ENCODE measurements at regions not wholly inside any gene's neighbourhood (a gene's known extent, or its start where the extent isn't known, plus 50 kb on each side); places are given as distances from the start of the nearest gene placed in this dataset.

- H3K4me3 ChIP-seq (replicated peaks in 1 of 2; ENCODE audit: low read depth in 2 of 2, low read length in 2 of 2) = no peak overlapping the region
- TF ChIP-seq, protein P1, sequence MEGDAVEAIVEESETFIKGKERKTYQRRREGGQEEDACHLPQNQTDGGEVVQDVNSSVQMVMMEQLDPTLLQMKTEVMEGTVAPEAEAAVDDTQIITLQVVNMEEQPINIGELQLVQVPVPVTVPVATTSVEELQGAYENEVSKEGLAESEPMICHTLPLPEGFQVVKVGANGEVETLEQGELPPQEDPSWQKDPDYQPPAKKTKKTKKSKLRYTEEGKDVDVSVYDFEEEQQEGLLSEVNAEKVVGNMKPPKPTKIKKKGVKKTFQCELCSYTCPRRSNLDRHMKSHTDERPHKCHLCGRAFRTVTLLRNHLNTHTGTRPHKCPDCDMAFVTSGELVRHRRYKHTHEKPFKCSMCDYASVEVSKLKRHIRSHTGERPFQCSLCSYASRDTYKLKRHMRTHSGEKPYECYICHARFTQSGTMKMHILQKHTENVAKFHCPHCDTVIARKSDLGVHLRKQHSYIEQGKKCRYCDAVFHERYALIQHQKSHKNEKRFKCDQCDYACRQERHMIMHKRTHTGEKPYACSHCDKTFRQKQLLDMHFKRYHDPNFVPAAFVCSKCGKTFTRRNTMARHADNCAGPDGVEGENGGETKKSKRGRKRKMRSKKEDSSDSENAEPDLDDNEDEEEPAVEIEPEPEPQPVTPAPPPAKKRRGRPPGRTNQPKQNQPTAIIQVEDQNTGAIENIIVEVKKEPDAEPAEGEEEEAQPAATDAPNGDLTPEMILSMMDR (IDR thresholded peaks at IDR 0.05; ENCODE audit: low read depth, low read length) = no peak
- DNase-seq (ENCODE audit: low read depth in 2 of 2) = no peak
Measured at GRCh38 chr17:68175905-68176304, 71.9 kb upstream of the AMZ2 start.

GRCh38 chr17:68176718-68177117, 71.1 kb upstream of the AMZ2 start:
- no peak overlapping the region for H3K4me3 ChIP-seq (replicated peaks in 1 of 2; ENCODE audit: low read depth in 2 of 2, low read length in 2 of 2)
- TF ChIP-seq, protein P1 (IDR thresholded peaks at IDR 0.05; ENCODE audit: low read depth, low read length) = no peak
- no peak for DNase-seq (ENCODE audit: low read depth in 2 of 2)

- TF ChIP-seq, protein P1 (IDR thresholded peaks at IDR 0.05; ENCODE audit: low read depth, low read length) = no peak
- no peak for DNase-seq (ENCODE audit: low read depth in 2 of 2)
- H3K4me3 ChIP-seq (replicated peaks in 1 of 2; ENCODE audit: low read depth in 2 of 2, low read length in 2 of 2) = no peak overlapping the region
Measured at GRCh38 chr17:68178831-68179230, 69.0 kb upstream of the AMZ2 start.

- TF ChIP-seq, protein P1 (IDR thresholded peaks at IDR 0.05; ENCODE audit: low read depth, low read length) = no peak
- no peak for DNase-seq (ENCODE audit: low read depth in 2 of 2)
- H3K4me3 ChIP-seq (replicated peaks in 1 of 2; ENCODE audit: low read depth in 2 of 2, low read length in 2 of 2) = no peak overlapping the region
Measured at GRCh38 chr17:68179236-68179925, 68.5 kb upstream of the AMZ2 start.

DNA sequence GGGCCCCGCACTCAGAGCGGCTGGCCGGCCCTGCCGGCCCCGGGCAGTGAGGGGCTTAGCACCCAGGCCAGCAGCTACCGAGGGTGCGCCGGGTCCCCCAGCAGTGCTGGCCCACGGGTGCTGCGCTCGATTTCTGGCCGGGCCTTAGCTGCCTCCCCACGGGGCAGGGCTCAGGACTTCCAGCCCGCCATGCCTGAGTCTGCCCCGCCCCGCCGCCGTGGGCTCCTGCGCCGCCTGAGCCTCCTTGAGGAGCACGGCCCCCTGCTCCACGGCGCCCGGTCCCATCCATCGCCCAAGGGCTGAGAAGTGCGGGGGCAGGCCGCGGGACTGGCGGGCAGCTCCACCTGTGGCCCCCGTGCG, 67.9 kb upstream of the AMZ2 start:
- no peak overlapping the region for H3K4me3 ChIP-seq (replicated peaks in 1 of 2; ENCODE audit: low read depth in 2 of 2, low read length in 2 of 2)
- no peak for DNase-seq (ENCODE audit: low read depth in 2 of 2)
- TF ChIP-seq, protein P1 (IDR thresholded peaks at IDR 0.05; ENCODE audit: low read depth, low read length) = no peak

- no peak overlapping the region for H3K4me3 ChIP-seq (replicated peaks in 1 of 2; ENCODE audit: low read depth in 2 of 2, low read length in 2 of 2)
- TF ChIP-seq, protein P1 (IDR thresholded peaks at IDR 0.05; ENCODE audit: low read depth, low read length) = no peak
- no peak for DNase-seq (ENCODE audit: low read depth in 2 of 2)
Measured at GRCh38 chr17:68182011-68182306, 65.9 kb upstream of the AMZ2 start.

DNA sequence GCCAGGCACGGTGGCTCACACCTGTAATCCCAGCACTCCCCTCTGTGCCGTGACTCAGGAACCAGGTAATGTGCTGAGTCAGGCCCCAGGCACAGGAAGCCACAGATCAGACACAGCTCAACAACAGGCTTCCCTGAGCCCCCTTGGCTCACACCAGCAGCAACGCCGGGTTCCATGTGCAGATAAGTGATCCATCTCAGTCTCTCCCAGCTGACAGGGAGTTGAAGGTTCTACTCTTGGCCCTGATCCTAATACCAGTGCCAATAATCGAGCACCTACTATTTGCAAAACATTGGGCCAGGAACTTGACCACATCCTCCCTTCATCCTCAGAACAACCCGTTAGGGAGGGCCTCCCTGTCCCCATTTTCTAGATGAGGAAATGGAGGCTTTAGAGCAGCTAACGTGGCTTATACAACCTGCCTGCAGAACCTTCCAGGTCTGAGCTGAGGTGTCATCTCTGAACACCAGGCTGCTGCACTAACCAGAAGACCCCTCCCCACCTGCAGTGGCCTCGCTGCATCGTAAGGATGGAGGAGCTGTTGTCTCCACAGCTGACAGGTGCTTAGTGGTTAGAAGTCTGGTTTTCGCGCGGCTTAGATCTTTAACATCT, 64.8 kb upstream of the AMZ2 start:
- H3K4me3 ChIP-seq (replicated peaks in 1 of 2; ENCODE audit: low read depth in 2 of 2, low read length in 2 of 2) = no peak overlapping the region
- no peak for DNase-seq (ENCODE audit: low read depth in 2 of 2)
- TF ChIP-seq, protein P1 (IDR thresholded peaks at IDR 0.05; ENCODE audit: low read depth, low read length) = no peak

Measured in cardiac fibroblast (primary cell).